Activated CD4-positive, alpha-beta T cell treated with anti-CD3 and anti-CD28 coated beads for 24 hours (primary cell): ENCODE measurements at regions not wholly inside any gene's neighbourhood (a gene's known extent, or its start where the extent isn't known, plus 50 kb on each side); places are given as distances from the start of the nearest gene placed in this dataset.

Experiments used
- DNase-seq, 2 donors: peaks; one replicate each; pipeline ENCODE4 v3.0.0-alpha.2; 2020; ENCODE audit warnings: low read depth in 2 of 2

GRCh38 chr7:118573085-118573484 lies 348.6 kb downstream of the ANKRD7 start:
- DNase-seq = no peak

DNA sequence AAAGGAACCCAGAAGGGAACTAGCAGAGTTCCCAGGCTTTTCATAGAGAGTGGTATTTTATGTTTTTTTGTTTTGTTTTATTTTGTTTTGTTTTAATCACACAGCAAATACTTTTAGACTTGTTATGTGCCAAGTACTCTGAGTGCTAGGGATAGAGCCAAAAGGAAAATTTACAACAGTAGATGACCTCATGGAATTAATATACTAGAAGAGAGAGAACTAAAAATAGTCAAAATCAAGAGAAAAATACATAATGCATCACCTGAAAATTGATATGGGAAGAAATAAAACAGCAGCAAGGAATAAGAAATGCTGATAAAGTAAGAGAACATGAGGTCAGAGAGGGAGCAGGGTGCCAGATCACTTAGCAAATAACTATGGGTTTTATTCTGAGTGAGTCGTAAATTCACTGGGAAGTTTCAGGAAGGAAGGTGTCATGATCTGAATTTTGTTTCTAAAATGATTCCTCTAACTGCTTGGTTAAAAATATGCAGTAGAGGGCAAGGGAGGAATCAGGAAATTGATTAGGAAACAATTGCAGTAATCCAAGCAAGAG lies 351.0 kb downstream of the ANKRD7 start:
- no peak for DNase-seq

DNA sequence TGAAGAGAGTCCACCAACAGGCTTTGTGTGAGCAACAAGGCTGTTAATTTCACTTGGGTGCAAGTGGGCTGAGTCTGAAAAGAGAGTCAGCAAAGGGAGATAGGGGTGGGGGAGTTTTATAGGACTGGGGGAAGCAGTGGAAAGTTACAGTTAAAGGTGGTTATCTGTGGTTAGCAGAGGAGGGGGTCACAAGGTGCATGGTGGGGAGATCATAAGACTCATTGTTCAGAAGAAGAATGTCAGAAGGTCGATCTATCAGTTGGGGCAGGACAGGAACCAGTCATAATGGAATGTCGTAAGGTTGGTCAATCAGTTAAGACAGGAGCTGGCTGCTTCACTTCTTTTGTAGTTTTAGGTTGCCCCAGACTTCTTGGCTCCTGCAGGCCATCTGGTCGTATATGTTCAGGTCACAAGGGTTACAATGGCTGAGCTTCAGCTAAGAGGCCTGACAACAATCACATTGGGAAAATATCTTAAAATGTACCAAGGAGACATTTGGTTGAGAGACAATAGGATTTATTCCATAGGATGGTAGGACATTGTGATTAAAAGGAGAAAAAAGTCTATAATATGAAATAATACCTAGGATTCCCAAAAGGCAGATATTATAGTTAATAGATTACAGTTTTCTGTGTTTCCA lies 356.4 kb downstream of the ANKRD7 start:
- DNase-seq = no peak

DNA sequence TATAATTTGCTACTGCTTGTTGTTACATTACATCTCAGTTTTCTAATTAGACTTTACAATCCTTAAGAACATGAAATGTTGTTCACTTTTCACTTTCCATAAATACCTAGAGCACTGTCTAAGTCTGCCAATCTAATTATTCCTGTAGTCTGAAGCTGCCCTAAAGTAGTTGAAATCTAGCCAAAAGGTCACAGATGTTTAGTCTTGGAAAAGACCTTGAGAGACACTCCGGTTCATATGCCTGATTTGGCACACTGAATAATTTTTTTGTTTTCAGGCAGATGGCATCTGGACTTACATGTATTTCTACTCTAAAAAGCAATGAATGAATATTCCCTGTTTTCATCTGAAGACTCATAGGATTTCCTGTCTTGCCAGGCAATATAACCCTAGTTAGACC lies 359.1 kb downstream of the ANKRD7 start:
- no peak for DNase-seq

- DNase-seq = no peak
Observed at GRCh38 chr7:118586248-118586647, 361.7 kb downstream of the ANKRD7 start.

DNA sequence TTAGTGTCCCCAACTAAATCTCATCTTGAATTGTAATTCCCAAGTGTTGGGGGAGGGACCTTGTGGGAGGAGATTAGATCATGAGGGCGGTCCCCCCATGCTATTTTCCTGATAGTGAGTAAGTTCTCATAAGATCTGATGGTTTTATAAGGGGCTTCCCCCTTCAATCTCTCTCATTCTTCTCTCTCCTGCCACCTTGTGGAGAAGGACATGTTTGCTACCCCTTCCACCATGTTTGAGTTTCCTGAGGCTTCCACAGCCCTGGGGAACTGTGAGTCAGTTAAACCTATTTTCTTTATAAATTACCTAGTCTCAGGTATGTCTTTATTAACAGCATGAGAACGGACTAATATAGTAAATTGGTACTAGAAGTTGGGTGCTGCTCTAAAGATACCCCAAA lies 365.6 kb downstream of the ANKRD7 start:
- DNase-seq = no peak

DNA sequence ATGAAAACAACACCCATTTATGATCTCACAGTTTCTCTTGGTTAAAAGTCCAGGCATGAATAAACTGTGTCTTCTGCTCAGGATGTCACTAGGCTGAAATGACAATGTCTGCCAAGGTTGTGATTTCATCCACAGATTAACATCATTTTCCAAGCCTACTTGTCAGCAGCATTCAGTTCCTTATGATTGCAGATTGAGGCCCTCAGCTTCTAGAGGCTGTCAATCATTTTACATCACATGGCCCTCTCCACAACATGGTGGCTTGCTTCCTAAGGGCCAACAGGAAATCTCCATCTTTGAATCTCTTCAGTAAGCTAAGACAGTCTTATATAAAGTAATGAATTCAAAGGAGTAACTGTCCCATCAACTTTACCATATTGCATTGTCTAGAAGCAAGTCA lies 377.6 kb downstream of the ANKRD7 start:
- no peak for DNase-seq

DNA sequence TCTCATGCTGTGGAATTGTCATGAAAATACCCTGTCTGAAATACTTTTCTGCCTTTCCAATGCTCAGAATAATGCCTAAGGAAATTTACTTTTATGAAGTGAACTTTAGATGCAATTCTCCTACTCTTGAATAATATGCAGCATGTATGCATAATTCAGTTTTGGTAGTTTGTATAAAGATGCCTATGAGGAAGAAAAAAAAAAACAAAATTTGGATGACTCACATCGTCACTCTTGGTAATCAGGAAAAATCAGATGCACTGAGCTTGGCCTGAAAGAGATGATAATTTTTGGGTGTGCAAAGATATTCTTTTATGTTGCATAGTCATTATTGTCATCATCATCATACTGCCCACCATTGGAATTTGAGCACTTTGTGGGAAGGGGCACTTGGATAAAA lies 382.1 kb downstream of the ANKRD7 start:
- DNase-seq = no peak

DNA sequence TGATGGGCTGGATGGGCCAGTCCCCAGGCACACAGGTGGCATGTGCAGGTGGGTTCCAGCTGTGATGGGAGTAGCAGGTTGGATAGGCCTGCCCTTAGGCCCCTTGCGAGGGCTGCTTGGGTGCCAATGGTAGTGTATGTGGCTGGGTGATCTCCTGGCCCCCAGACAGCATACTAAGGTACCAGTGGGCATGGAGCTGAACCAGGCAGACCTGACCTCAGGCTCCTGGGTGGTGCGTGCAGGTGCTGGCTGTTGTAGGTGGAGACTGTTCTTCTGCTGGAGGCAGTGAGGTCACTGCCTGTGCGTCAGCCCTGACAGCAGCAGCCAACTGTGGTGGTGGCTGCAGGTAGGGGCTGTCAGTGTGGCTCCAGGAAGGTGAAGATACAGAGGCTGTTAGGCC lies 384.7 kb downstream of the ANKRD7 start:
- DNase-seq = no peak

- no peak for DNase-seq
Observed at GRCh38 chr7:118615681-118616080, 391.2 kb downstream of the ANKRD7 start.

DNA sequence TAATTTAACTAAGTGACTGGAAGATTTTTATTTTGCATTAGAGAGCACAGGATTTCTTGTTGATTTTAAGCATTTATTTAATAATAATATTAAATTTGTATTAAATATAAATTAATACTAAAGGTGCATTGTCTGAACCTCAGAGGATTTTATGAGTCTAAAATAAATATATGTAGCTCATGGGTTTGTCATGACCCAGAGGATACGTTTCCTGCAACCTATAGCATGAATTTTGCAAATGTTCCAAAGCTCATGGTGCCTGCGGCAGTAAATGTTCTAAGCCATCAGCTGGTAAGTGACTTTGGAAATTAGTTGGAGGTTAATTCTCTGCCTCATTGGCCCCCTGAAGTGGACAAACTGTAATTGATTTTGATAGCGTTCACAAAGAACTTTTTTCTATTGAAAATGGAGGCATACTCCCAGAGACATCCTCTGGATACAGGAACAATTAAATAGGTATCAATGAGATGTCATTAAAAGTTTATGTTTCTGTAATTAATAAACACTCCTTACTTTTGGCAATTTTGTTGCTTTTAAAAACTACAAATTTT lies 397.4 kb downstream of the ANKRD7 start:
- no peak for DNase-seq

DNA sequence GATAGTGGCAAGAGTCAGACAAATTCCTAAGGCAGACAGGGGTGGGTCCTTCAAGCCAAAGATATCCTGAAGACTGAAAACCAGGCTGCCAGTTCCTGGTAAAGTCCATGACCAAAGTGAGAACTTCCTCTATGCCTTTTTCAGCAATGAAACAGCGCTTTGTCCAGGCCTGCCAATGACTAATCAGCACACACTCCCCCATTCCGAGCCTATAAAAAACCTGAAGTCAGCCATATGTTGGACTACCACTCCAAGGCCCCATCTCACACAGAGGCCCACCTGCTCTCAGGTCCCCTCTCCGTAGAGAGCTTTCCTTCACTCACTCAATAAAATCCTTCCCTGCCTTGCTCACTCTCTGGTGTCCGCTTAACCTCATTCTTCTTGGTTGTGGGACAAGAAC lies 402.2 kb downstream of the ANKRD7 start:
- DNase-seq = no peak

GRCh38 chr7:118627467-118627866 lies 403.0 kb downstream of the ANKRD7 start:
- no peak for DNase-seq

DNA sequence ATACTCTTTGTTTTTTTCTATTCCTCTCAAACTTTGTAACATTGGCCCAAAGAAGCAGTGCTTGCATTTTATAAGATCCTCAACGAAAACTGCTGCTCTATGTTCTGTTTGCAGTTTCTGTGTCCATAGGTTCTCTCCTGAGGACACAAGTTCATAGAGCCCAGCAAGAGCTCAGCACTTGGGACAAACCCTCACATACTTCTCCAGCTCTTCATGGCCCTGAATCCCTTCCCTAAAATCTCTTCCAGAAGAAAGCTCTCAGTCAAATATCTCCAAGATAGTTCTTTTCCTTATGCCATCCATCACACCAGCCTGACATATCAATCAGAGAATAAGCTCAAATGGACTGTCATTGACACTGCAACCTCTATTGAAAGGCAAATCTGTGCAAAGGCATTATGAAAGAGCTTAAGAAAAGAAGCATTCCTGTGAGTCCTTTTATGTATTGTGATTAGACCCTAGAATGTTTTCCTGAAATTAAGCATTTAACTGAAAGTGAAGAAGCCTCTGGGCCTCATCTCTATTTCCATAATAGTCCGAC lies 405.5 kb downstream of the ANKRD7 start:
- DNase-seq = no peak

DNA sequence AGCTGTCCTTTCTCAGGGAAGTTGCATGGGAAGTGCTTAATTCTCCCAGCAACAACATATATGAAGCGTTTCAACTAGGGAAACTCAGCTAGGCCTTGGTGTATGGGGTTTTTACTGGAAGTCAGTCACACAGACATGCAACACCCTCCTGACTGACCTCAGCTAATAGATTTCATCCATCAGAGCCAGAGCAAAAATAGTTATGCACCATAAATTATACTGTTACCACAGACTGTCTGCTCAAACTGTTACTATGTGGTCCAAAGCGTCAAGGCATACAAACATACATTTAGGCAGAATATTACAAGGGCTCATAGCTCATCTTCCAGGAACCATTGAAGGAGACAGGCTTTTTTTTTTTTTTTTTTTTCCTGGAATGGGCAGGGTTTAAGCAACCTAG lies 417.9 kb downstream of the ANKRD7 start:
- no peak for DNase-seq

DNA sequence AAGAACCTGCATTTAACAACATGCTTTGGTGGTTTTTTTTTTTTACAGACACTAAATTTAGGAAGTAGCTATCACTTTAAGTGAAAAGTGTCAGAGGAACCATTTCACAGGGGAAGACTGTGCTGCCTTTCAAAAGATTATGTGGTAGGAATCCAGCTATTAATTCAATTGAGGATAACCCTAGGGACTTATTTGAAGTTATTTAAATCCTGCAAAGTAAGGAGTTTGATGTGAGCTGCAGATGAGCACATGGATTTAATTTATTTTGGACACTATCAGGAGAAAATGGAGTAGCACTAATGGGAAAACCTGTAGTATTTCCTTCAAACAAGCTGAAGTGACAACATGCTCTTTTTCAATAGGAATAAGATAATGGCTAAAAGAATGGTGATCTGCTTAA lies 419.8 kb downstream of the ANKRD7 start:
- no peak for DNase-seq

DNA sequence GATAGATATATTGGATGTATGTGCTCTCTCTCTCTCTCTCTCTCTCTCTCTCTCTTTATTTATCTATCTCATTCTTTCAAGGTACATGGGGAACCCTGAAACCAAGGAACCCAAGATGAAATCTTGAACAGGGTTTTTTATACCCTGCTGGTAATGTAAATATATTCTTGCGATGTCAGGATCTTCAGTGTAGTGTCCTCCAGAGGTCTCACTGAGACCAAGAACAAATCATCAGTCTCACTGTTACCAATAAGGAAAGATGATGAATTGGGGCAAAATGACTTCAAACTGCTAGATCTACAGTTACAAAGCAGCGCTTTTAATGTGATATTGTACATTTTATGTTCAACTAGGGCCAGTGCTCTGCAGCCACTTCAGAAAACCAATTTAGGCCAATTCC lies 423.5 kb downstream of the ANKRD7 start:
- DNase-seq = no peak

- DNase-seq = no peak
Observed at GRCh38 chr7:118657391-118658005, 433.0 kb downstream of the ANKRD7 start.

DNA sequence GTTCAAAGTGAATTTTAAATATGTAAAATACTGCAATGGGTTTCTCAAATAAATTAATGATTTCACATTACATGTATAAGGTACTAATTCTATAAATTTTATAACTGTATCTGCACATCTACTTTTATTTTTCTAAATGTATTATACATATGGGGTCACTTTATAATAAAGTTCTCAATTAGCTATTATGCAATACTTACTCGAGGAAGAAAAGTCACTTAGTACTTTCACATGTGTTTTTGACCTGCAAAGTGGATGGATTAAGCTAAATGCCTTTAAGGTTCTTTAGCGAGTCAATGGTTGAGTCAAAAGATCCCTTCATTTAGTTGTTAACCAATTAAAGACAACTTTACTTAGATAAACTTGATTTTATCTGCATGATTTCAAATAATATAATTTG lies 437.8 kb downstream of the ANKRD7 start:
- no peak for DNase-seq

GRCh38 chr7:118664498-118664897 lies 440.0 kb downstream of the ANKRD7 start:
- DNase-seq = no peak

- no peak for DNase-seq
Observed at GRCh38 chr7:118671149-118671548, 446.6 kb downstream of the ANKRD7 start.

- no peak for DNase-seq
Observed at GRCh38 chr7:118684796-118685195, 460.3 kb downstream of the ANKRD7 start.

GRCh38 chr7:118689403-118689802 lies 464.9 kb downstream of the ANKRD7 start:
- DNase-seq = no peak
